HEK293 (cell line): ENCODE measurements at regions not wholly inside any gene's neighbourhood (a gene's known extent, or its start where the extent isn't known, plus 50 kb on each side); places are given as distances from the start of the nearest gene placed in this dataset.
A peak's percentile ranks its signal among the peaks of the same experiment; 100 is the strongest.

Experiments
- BCL11A ChIP-seq: fragments of 450-650 bp; formaldehyde crosslinking; IDR thresholded peaks from 2 replicates; pipeline ENCODE4 v1.5.1; 2016; ENCODE audit warnings: low read depth, missing biosample characterization, missing genetic modification characterization
- SP7 ChIP-seq: fragments of 450-650 bp; formaldehyde crosslinking; IDR thresholded peaks from 2 replicates; pipeline ENCODE4 v1.5.1; 2016; ENCODE audit warnings: missing biosample characterization, missing genetic modification characterization
- ZBTB20 ChIP-seq: fragments of 450-650 bp; formaldehyde crosslinking; IDR thresholded peaks from 2 replicates; pipeline ENCODE4 v1.5.1; 2016; ENCODE audit warnings: missing biosample characterization, missing genetic modification characterization
- ZEB2 ChIP-seq: fragments of 450-650 bp; formaldehyde crosslinking; IDR thresholded peaks from 2 replicates; pipeline ENCODE4 v1.5.1; 2016; ENCODE audit warnings: missing biosample characterization, missing genetic modification characterization
- ZNF16 ChIP-seq: fragments of 450-650 bp; formaldehyde crosslinking; IDR thresholded peaks from 2 replicates; pipeline ENCODE4 v1.5.1; 2016; ENCODE audit warnings: low read depth, missing biosample characterization, missing genetic modification characterization
- ZNF174 ChIP-seq: fragments of 450-650 bp; formaldehyde crosslinking; IDR thresholded peaks from 2 replicates; pipeline ENCODE4 v1.5.0; 2017; ENCODE audit warnings: missing biosample characterization, mild to moderate bottlenecking, missing genetic modification characterization
- ZNF2 ChIP-seq: fragments of 450-650 bp; formaldehyde crosslinking; IDR thresholded peaks from 2 replicates; pipeline ENCODE4 v1.5.1; 2016; ENCODE audit warnings: missing biosample characterization, missing genetic modification characterization
- ZNF202 ChIP-seq: fragments of 450-650 bp; formaldehyde crosslinking; IDR thresholded peaks from 2 replicates; pipeline ENCODE4 v1.5.1; 2016; ENCODE audit warnings: missing biosample characterization, missing genetic modification characterization, borderline replicate concordance
- ZNF335 ChIP-seq: fragments of 450-650 bp; formaldehyde crosslinking; conservative IDR thresholded peaks from 2 replicates; pipeline ENCODE4 v1.5.1; 2016; ENCODE audit warnings: missing biosample characterization, missing genetic modification characterization
- ZNF37A ChIP-seq: fragments of 450-650 bp; IDR thresholded peaks from 2 replicates; pipeline ENCODE4 v1.5.1; 2018; ENCODE audit warnings: missing biosample characterization, missing genetic modification characterization
- ZNF404 ChIP-seq: fragments of 450-650 bp; formaldehyde crosslinking; IDR thresholded peaks from 2 replicates; pipeline ENCODE4 v1.5.1; 2017; ENCODE audit warnings: missing biosample characterization, missing genetic modification characterization
- ZNF416 ChIP-seq: fragments of 450-650 bp; formaldehyde crosslinking; IDR thresholded peaks from 2 replicates; pipeline ENCODE4 v1.5.1; 2016; ENCODE audit warnings: missing biosample characterization, missing genetic modification characterization
- ZNF433 ChIP-seq: fragments of 450-650 bp; formaldehyde crosslinking; IDR thresholded peaks from 2 replicates; pipeline ENCODE4 v1.5.1; 2016; ENCODE audit warnings: missing biosample characterization, missing genetic modification characterization, low read depth
- ZNF501 ChIP-seq: fragments of 450-650 bp; formaldehyde crosslinking; IDR thresholded peaks from 2 replicates; pipeline ENCODE4 v1.5.1; 2016; ENCODE audit warnings: missing biosample characterization, missing genetic modification characterization
- ZNF514 ChIP-seq: fragments of 450-650 bp; formaldehyde crosslinking; IDR thresholded peaks from 2 replicates; pipeline ENCODE4 v1.5.1; 2016; ENCODE audit warnings: missing biosample characterization, missing genetic modification characterization
- ZNF549 ChIP-seq: fragments of 450-650 bp; IDR thresholded peaks from 2 replicates; pipeline ENCODE4 v1.5.1; 2018; ENCODE audit warnings: missing biosample characterization, missing genetic modification characterization, mild to moderate bottlenecking, inconsistent platforms, moderate library complexity
- ZNF561 ChIP-seq: fragments of 450-650 bp; IDR thresholded peaks from 2 replicates; pipeline ENCODE4 v1.5.1; 2018; ENCODE audit warnings: missing biosample characterization, missing genetic modification characterization, borderline replicate concordance
- ZNF626 ChIP-seq: fragments of 450-650 bp; sonication (Bioruptor Pico); formaldehyde crosslinking; IDR thresholded peaks from 2 replicates; pipeline ENCODE4 v1.5.1; 2018; ENCODE audit warnings: missing biosample characterization, missing genetic modification characterization, inconsistent platforms
- ZNF843 ChIP-seq: fragments of 450-650 bp; formaldehyde crosslinking; IDR thresholded peaks from 2 replicates; pipeline ENCODE4 v1.5.1; 2016; ENCODE audit warnings: missing biosample characterization, missing genetic modification characterization
- ZXDB ChIP-seq: fragments of 450-650 bp; formaldehyde crosslinking; IDR thresholded peaks from 2 replicates; pipeline ENCODE4 v1.5.1; 2016; ENCODE audit warnings: missing biosample characterization, missing genetic modification characterization
- TF ChIP-seq, protein P1 (sequence below): fragments of 450-650 bp; formaldehyde crosslinking; IDR thresholded peaks from 2 replicates; pipeline ENCODE4 v1.5.1; 2016; ENCODE audit warnings: missing biosample characterization, missing genetic modification characterization
- TF ChIP-seq, protein P2 (sequence below): fragments of 450-650 bp; formaldehyde crosslinking; IDR thresholded peaks from 2 replicates; pipeline ENCODE4; 2016; ENCODE audit warnings: missing biosample characterization, missing genetic modification characterization
- TF ChIP-seq, protein P3 (sequence below): fragments of 450-650 bp; formaldehyde crosslinking; IDR thresholded peaks from 2 replicates; pipeline ENCODE4 v1.5.1; 2016; ENCODE audit warnings: missing biosample characterization, missing genetic modification characterization
- TF ChIP-seq, protein P4 (sequence below): fragments of 450-650 bp; IDR thresholded peaks from 2 replicates; pipeline ENCODE4 v1.5.1; 2018; ENCODE audit warnings: missing biosample characterization, missing genetic modification characterization
- TF ChIP-seq, protein P5 (sequence below): fragments of 450-650 bp; formaldehyde crosslinking; IDR thresholded peaks from 2 replicates; pipeline ENCODE4 v1.5.1; 2017; ENCODE audit warnings: missing biosample characterization, missing genetic modification characterization
- TF ChIP-seq, protein P6 (sequence below): fragments of 450-650 bp; formaldehyde crosslinking; IDR thresholded peaks from 2 replicates; pipeline ENCODE4 v1.5.1; 2016; ENCODE audit warnings: missing biosample characterization, missing genetic modification characterization
- TF ChIP-seq, protein P7 (sequence below): fragments of 450-650 bp; IDR thresholded peaks from 2 replicates; pipeline ENCODE4 v1.5.1; 2018; ENCODE audit warnings: missing biosample characterization, mild to moderate bottlenecking, missing genetic modification characterization

DNA sequence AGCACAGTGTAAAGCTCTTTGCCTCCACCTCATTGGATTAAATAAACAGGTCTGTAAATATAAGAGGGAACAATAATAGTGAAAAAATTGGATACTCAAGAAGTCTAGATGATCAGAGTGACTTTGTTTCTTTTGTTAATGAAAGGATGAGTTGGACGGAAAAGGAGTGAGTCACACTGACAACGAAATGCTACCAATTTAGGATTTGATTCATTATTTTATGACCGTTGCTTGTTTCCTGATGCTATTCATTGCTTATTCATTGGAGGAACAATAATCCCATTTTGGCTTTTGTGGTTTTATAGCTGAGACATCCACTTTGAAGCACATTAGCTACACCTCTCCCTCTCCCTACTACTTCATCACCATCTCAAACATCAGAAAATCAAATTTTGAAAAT is 74.4 kb upstream of the DYNLT3 start (continued):
- TF ChIP-seq, protein P1, sequence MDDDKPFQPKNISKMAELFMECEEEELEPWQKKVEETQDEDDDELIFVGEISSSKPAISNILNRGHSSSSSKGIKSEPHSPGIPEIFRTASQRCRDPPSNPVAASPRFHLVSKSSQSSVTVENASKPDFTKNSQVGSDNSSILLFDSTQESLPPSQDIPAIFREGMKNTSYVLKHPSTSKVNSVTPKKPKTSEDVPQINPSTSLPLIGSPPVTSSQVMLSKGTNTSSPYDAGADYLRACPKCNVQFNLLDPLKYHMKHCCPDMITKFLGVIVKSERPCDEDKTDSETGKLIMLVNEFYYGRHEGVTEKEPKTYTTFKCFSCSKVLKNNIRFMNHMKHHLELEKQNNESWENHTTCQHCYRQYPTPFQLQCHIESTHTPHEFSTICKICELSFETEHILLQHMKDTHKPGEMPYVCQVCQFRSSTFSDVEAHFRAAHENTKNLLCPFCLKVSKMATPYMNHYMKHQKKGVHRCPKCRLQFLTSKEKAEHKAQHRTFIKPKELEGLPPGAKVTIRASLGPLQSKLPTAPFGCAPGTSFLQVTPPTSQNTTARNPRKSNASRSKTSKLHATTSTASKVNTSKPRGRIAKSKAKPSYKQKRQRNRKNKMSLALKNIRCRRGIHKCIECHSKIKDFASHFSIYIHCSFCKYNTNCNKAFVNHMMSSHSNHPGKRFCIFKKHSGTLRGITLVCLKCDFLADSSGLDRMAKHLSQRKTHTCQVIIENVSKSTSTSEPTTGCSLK (tag by site-specific recombination), result no peak
- no peak for TF ChIP-seq ZNF335 (tag by site-specific recombination)
- TF ChIP-seq, protein P2, sequence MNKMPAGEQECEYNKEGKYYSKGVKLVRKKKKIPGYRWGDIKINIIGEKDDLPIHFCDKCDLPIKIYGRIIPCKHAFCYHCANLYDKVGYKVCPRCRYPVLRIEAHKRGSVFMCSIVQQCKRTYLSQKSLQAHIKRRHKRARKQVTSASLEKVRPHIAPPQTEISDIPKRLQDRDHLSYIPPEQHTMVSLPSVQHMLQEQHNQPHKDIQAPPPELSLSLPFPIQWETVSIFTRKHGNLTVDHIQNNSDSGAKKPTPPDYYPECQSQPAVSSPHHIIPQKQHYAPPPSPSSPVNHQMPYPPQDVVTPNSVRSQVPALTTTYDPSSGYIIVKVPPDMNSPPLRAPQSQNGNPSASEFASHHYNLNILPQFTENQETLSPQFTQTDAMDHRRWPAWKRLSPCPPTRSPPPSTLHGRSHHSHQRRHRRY, result no peak
- TF ChIP-seq ZNF514, result no peak
- TF ChIP-seq ZNF174 (tag by site-specific recombination), result no peak
- no peak for TF ChIP-seq ZNF549 (tag by site-specific recombination)
- TF ChIP-seq ZNF843, result no peak
- TF ChIP-seq, protein P3, sequence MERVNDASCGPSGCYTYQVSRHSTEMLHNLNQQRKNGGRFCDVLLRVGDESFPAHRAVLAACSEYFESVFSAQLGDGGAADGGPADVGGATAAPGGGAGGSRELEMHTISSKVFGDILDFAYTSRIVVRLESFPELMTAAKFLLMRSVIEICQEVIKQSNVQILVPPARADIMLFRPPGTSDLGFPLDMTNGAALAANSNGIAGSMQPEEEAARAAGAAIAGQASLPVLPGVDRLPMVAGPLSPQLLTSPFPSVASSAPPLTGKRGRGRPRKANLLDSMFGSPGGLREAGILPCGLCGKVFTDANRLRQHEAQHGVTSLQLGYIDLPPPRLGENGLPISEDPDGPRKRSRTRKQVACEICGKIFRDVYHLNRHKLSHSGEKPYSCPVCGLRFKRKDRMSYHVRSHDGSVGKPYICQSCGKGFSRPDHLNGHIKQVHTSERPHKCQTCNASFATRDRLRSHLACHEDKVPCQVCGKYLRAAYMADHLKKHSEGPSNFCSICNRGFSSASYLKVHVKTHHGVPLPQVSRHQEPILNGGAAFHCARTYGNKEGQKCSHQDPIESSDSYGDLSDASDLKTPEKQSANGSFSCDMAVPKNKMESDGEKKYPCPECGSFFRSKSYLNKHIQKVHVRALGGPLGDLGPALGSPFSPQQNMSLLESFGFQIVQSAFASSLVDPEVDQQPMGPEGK (tag by site-specific recombination), result no peak
- TF ChIP-seq, protein P4, sequence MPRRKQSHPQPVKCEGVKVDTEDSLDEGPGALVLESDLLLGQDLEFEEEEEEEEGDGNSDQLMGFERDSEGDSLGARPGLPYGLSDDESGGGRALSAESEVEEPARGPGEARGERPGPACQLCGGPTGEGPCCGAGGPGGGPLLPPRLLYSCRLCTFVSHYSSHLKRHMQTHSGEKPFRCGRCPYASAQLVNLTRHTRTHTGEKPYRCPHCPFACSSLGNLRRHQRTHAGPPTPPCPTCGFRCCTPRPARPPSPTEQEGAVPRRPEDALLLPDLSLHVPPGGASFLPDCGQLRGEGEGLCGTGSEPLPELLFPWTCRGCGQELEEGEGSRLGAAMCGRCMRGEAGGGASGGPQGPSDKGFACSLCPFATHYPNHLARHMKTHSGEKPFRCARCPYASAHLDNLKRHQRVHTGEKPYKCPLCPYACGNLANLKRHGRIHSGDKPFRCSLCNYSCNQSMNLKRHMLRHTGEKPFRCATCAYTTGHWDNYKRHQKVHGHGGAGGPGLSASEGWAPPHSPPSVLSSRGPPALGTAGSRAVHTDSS (tag by site-specific recombination), result no peak
- no peak for TF ChIP-seq ZNF433 (tag by site-specific recombination)
- TF ChIP-seq ZNF202 (tag by site-specific recombination), result no peak
- TF ChIP-seq ZNF37A (tag by site-specific recombination), result no peak
- TF ChIP-seq, protein P5, sequence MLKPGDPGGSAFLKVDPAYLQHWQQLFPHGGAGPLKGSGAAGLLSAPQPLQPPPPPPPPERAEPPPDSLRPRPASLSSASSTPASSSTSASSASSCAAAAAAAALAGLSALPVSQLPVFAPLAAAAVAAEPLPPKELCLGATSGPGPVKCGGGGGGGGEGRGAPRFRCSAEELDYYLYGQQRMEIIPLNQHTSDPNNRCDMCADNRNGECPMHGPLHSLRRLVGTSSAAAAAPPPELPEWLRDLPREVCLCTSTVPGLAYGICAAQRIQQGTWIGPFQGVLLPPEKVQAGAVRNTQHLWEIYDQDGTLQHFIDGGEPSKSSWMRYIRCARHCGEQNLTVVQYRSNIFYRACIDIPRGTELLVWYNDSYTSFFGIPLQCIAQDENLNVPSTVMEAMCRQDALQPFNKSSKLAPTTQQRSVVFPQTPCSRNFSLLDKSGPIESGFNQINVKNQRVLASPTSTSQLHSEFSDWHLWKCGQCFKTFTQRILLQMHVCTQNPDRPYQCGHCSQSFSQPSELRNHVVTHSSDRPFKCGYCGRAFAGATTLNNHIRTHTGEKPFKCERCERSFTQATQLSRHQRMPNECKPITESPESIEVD, result peak; percentile 33; the same call in 1 of the 2 replicates
- TF ChIP-seq ZNF416 (tag by site-specific recombination), result no peak
- peak; percentile 53; the same call in 1 of the 2 replicates for TF ChIP-seq ZXDB (tag by site-specific recombination)
- no peak for TF ChIP-seq ZNF16 (tag by site-specific recombination)
- TF ChIP-seq ZNF2 (tag by site-specific recombination), result no peak
- peak; percentile 70 for TF ChIP-seq SP7
- TF ChIP-seq BCL11A (tag by site-specific recombination), result no peak
- no peak for TF ChIP-seq ZNF561 (tag by site-specific recombination)
- no peak for TF ChIP-seq ZBTB20
- TF ChIP-seq, protein P6, sequence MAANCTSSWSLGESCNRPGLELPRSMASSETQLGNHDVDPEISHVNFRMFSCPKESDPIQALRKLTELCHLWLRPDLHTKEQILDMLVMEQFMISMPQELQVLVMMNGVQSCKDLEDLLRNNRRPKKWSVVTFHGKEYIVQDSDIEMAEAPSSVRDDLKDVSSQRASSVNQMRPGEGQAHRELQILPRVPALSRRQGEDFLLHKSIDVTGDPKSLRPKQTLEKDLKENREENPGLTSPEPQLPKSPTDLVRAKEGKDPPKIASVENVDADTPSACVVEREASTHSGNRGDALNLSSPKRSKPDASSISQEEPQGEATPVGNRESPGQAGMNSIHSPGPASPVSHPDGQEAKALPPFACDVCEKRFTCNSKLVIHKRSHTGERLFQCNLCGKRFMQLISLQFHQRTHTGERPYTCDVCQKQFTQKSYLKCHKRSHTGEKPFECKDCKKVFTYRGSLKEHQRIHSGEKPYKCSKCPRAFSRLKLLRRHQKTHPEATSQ (tag by site-specific recombination), result no peak
- TF ChIP-seq ZNF501 (tag by site-specific recombination), result no peak
- TF ChIP-seq ZEB2 (tag by site-specific recombination), result no peak
- no peak for TF ChIP-seq ZNF626 (tag by site-specific recombination)
- TF ChIP-seq, protein P7, sequence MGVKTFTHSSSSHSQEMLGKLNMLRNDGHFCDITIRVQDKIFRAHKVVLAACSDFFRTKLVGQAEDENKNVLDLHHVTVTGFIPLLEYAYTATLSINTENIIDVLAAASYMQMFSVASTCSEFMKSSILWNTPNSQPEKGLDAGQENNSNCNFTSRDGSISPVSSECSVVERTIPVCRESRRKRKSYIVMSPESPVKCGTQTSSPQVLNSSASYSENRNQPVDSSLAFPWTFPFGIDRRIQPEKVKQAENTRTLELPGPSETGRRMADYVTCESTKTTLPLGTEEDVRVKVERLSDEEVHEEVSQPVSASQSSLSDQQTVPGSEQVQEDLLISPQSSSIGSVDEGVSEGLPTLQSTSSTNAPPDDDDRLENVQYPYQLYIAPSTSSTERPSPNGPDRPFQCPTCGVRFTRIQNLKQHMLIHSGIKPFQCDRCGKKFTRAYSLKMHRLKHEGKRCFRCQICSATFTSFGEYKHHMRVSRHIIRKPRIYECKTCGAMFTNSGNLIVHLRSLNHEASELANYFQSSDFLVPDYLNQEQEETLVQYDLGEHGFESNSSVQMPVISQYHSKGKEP (tag by site-specific recombination), result no peak
- TF ChIP-seq ZNF404, result no peak
